SK-N-SH treated with all-trans-retinoic acid at 6 μM for 48 hours (cell line): ENCODE measurements at regions not wholly inside any gene's neighbourhood (a gene's known extent, or its start where the extent isn't known, plus 50 kb on each side); places are given as distances from the start of the nearest gene placed in this dataset.

Experiments used
- ATAC-seq: fragments of 200-7000 bp; cut with Tn5 transposase; 3 replicates; pipeline ENCODE4 v1.9.1; 2020; ENCODE audit warnings: mild to moderate bottlenecking, moderate library complexity
- ARNTL ChIP-seq: fragments of 450-650 bp; formaldehyde crosslinking; IDR thresholded peaks from 2 replicates; pipeline ENCODE4 v1.5.0; 2020; ENCODE audit warnings: low read depth, mild to moderate bottlenecking, moderate library complexity, borderline replicate concordance
- BACH2 ChIP-seq: fragments of 250-450 bp; sonication (Bioruptor Pico); IDR thresholded peaks from 2 replicates; pipeline ENCODE4 v1.9.0; 2021; ENCODE audit warnings: mild to moderate bottlenecking, borderline replicate concordance
- CREB5 ChIP-seq: fragments of 250-450 bp; sonication (Bioruptor Pico); IDR thresholded peaks from 2 replicates; pipeline ENCODE4 v1.5.1; 2020; ENCODE audit warnings: low read depth, mild to moderate bottlenecking, moderate library complexity
- CSDC2 ChIP-seq: fragments of 250-450 bp; sonication (Bioruptor Pico); IDR thresholded peaks from 2 replicates; pipeline ENCODE4 v1.5.0; 2020; ENCODE audit warnings: mild to moderate bottlenecking, moderate library complexity
- CSRNP3 ChIP-seq: fragments of 250-450 bp; sonication (Bioruptor Pico); IDR thresholded peaks from 2 replicates; pipeline ENCODE4 v1.5.1; 2021; ENCODE audit warnings: mild to moderate bottlenecking, moderate library complexity
- ESRRG ChIP-seq: fragments of 250-450 bp; sonication (Bioruptor Pico); IDR thresholded peaks from 2 replicates; pipeline ENCODE4 v1.6.1; 2021; ENCODE audit warnings: mild to moderate bottlenecking
- GLIS3 ChIP-seq: fragments of 250-450 bp; sonication (Bioruptor Pico); IDR thresholded peaks from 2 replicates; pipeline ENCODE4 v1.5.0; 2020; ENCODE audit warnings: mild to moderate bottlenecking, moderate library complexity
- ISL1 ChIP-seq: fragments of 250-450 bp; sonication (Bioruptor Pico); IDR thresholded peaks from 2 replicates; pipeline ENCODE4 v2.1.2; 2022; ENCODE audit warnings: mild to moderate bottlenecking, moderate library complexity
- OSR1 ChIP-seq: fragments of 250-450 bp; sonication (Bioruptor Pico); IDR thresholded peaks from 2 replicates; pipeline ENCODE4 v1.8.0; 2022; ENCODE audit warnings: moderate library complexity, mild to moderate bottlenecking, inconsistent platforms
- PATZ1 ChIP-seq: fragments of 250-450 bp; sonication (Bioruptor Pico); IDR thresholded peaks from 2 replicates; pipeline ENCODE4 v1.8.0; 2020; ENCODE audit warnings: mild to moderate bottlenecking, moderate library complexity, borderline replicate concordance
- POU6F1 ChIP-seq: fragments of 250-450 bp; sonication (Bioruptor Pico); IDR thresholded peaks from 2 replicates; pipeline ENCODE4 v1.8.0; 2021; ENCODE audit warnings: low read depth, mild to moderate bottlenecking, moderate library complexity, borderline replicate concordance
- PPARA ChIP-seq: fragments of 250-450 bp; sonication (Bioruptor Pico); IDR thresholded peaks from 2 replicates; pipeline ENCODE4 v1.5.0; 2020; ENCODE audit warnings: mild to moderate bottlenecking, borderline replicate concordance
- SNAI2 ChIP-seq: fragments of 250-450 bp; sonication (Bioruptor Pico); IDR thresholded peaks from 2 replicates; pipeline ENCODE4 v1.5.0; 2020; ENCODE audit warnings: mild to moderate bottlenecking, moderate library complexity
- TSHZ2 ChIP-seq: fragments of 250-450 bp; sonication (Bioruptor Pico); IDR thresholded peaks from 2 replicates; pipeline ENCODE4 v1.5.0; 2020; ENCODE audit warnings: mild to moderate bottlenecking, moderate library complexity
- ZC3H10 ChIP-seq: fragments of 250-450 bp; sonication (Bioruptor Pico); IDR thresholded peaks from 2 replicates; pipeline ENCODE4 v1.5.1; 2021; ENCODE audit warnings: mild to moderate bottlenecking, moderate library complexity
- ZFP30 ChIP-seq: fragments of 450-650 bp; formaldehyde crosslinking; IDR thresholded peaks from 2 replicates; pipeline ENCODE4 v1.5.0; 2022; ENCODE audit warnings: mild to moderate bottlenecking, moderate library complexity
- ZNF565 ChIP-seq: fragments of 450-650 bp; formaldehyde crosslinking; conservative IDR thresholded peaks from 2 replicates; pipeline ENCODE4 v1.5.0; 2020; ENCODE audit warnings: low read depth, mild to moderate bottlenecking, moderate library complexity
- ZNF8 ChIP-seq: fragments of 450-650 bp; formaldehyde crosslinking; IDR thresholded peaks from 2 replicates; pipeline ENCODE4 v1.5.0; 2020; ENCODE audit warnings: mild to moderate bottlenecking, moderate library complexity

- no peak for ATAC-seq
These were observed 291.9 kb upstream of the POU1F1 start for GRCh38 chr3:87568331-87568730.

GRCh38 chr3:87564438-87564837 is 288.1 kb upstream of the POU1F1 start:
- no peak for ATAC-seq
- TF ChIP-seq ARNTL: no peak
- no peak for TF ChIP-seq ZNF8 (CRISPR knock-in tag)
- TF ChIP-seq POU6F1 (CRISPR knock-in tag): no peak
- no peak for TF ChIP-seq PATZ1 (CRISPR knock-in tag)
- no peak for TF ChIP-seq PPARA (CRISPR knock-in tag)
- TF ChIP-seq ESRRG (CRISPR knock-in tag): no peak
- no peak for TF ChIP-seq ZNF565 (CRISPR knock-in tag)
- no peak for TF ChIP-seq SNAI2 (CRISPR knock-in tag)
- TF ChIP-seq GLIS3 (CRISPR knock-in tag): no peak
- no peak for TF ChIP-seq ISL1 (CRISPR knock-in tag)

More at GRCh38 chr3:87568331-87568730, 291.9 kb upstream of the POU1F1 start:
- TF ChIP-seq CSDC2 (CRISPR knock-in tag) (no peak), BACH2 (CRISPR knock-in tag) (no peak), OSR1 (CRISPR knock-in tag) (no peak), POU6F1 (CRISPR knock-in tag) (no peak), PPARA (CRISPR knock-in tag) (no peak), CREB5 (no peak), ESRRG (CRISPR knock-in tag) (no peak), ZC3H10 (no peak), GLIS3 (CRISPR knock-in tag) (no peak), ZFP30 (CRISPR knock-in tag) (no peak), TSHZ2 (CRISPR knock-in tag) (no peak), CSRNP3 (no peak), PATZ1 (CRISPR knock-in tag) (no peak)
- TF ChIP-seq, all 23 proteins: peak for 0
